ENCODE measurements at regions not wholly inside any gene's neighbourhood (a gene's known extent, or its start where the extent isn't known, plus 50 kb on each side); places are given as distances from the start of the nearest gene placed in this dataset.

DNA sequence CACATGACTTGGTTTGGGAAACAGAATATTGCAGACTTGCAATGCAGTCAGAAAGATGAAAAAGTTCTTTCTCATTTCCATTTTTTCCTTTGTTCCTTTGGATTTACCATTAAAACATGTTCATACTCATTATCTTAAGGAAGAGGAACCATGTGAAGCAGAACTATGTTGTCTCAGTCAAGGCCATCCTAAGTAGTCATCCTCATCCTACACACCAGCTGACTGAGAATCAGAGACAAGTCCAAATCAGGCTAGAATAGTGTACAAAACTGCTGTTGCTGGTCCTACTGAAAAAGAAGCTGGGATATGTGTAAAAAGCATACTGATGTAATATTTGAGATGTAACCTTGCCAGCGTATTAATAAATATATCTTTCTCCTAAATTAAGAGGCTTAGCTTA lies 433.4 kb downstream of the SLITRK5 start:
- Histone ChIP-seq H3K4me3 (no peak overlapping the region), H3K4me1 (no peaks in the 10 kb centered on the region), H3K36me3 (no peaks in the 10 kb centered on the region), H3K27me3 (no peaks in the 10 kb centered on the region), H3K27ac (no peak overlapping the region), H3K9me3 (no peaks in the 10 kb centered on the region)
- no peak for ATAC-seq
- TF ChIP-seq POLR2A (IDR thresholded peaks at IDR 0.05) (no peak), CTCF (IDR thresholded peaks at IDR 0.05) (no peak)
- intact Hi-C loops (cut with DNase I) = no loop called here
- no peak for DNase-seq
- WGBS (ENCODE audit: insufficient coverage, low coverage, low lambda C conversion rate, missing lambda C conversion rate) = 79% methylated on average over 1 of the region's 1 CpG

- H3K4me3 ChIP-seq = no peak overlapping the region
- WGBS (ENCODE audit: insufficient coverage, low coverage, low lambda C conversion rate, missing lambda C conversion rate) = 60% methylated on average over 6 of the region's 6 CpGs
- intact Hi-C loops (cut with DNase I) = no loop called here
- no peak overlapping the region for H3K27ac ChIP-seq
- no peaks in the 10 kb centered on the region for H3K4me1 ChIP-seq
- DNase-seq (no peak), ATAC-seq (no peak)
- no peaks in the 10 kb centered on the region for H3K36me3 ChIP-seq
- TF ChIP-seq CTCF (IDR thresholded peaks at IDR 0.05) = no peak
- no peak for TF ChIP-seq POLR2A (IDR thresholded peaks at IDR 0.05)
- H3K27me3 ChIP-seq = no peaks in the 10 kb centered on the region
- H3K9me3 ChIP-seq = no peaks in the 10 kb centered on the region
These were observed 436.4 kb downstream of the SLITRK5 start for GRCh38 chr13:88107570-88107969.

DNA sequence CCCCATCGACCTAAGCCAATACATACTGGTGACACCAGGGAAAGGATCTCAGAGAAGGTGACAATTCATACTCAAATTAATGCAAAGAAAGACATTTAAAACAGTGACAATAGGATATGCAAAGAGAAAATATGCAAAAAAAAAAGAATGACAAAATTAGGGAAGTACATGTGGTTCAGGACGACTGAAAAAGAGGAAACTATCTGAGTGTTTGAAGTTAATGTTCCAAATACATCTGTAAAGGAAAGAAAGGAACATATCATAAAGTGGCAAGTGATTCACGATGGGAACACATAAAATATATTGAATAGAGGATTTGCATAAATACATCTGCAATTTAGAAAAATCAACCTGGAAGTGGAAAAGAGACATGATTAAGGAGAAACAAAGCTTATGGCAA lies 441.4 kb downstream of the SLITRK5 start:
- H3K27me3 ChIP-seq = no peaks in the 10 kb centered on the region
- no peak for TF ChIP-seq CTCF (IDR thresholded peaks at IDR 0.05)
- no peak overlapping the region for H3K4me3 ChIP-seq
- intact Hi-C loops (cut with DNase I) = no loop called here
- 9% methylated on average over 3 of the region's 3 CpGs for WGBS (ENCODE audit: insufficient coverage, low coverage, low lambda C conversion rate, missing lambda C conversion rate)
- H3K9me3 ChIP-seq = no peaks in the 10 kb centered on the region
- no peaks in the 10 kb centered on the region for H3K36me3 ChIP-seq
- ATAC-seq (no peak), DNase-seq (no peak)
- H3K27ac ChIP-seq = no peak overlapping the region
- H3K4me1 ChIP-seq = no peaks in the 10 kb centered on the region

DNA sequence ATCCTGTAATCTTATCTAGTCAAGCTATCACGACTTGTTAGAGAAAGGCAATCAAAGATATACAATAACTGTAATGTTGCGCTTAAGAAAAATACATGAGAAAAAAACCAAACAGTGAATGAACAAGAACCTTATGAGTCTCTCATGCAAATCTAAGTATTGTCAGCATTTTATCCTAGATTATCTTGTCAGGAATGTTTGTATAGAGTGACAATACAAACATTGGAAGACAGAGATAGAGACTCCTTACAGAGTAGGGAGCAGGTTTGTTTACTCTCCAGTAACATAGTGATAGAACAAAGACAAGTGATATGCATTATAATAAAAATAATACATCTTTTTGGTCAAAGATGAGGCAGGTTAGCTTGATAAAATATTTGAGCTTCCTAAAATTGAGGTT lies 444.8 kb downstream of the SLITRK5 start:
- H3K4me1 ChIP-seq = no peaks in the 10 kb centered on the region
- WGBS (ENCODE audit: insufficient coverage, low coverage, low lambda C conversion rate, missing lambda C conversion rate) = 18% methylated on average over 2 of the region's 2 CpGs
- no peak for ATAC-seq

More for the DNA sequence above, 444.8 kb downstream of the SLITRK5 start:
- Histone ChIP-seq H3K4me3 (no peak overlapping the region), H3K9me3 (no peaks in the 10 kb centered on the region), H3K27me3 (no peaks in the 10 kb centered on the region), H3K27ac (no peak overlapping the region), H3K36me3 (no peaks in the 10 kb centered on the region)
- DNase-seq = no peak
- no peak for TF ChIP-seq POLR2A (IDR thresholded peaks at IDR 0.05)
- no peak for TF ChIP-seq CTCF (IDR thresholded peaks at IDR 0.05)
- intact Hi-C loops (cut with DNase I) = no loop called here
